ENCODE measurements at regions not wholly inside any gene's neighbourhood (a gene's known extent, or its start where the extent isn't known, plus 50 kb on each side); places are given as distances from the start of the nearest gene placed in this dataset.

GRCh38 chr10:32180390-32181280 is 124.4 kb upstream of the KIF5B start:
- Histone ChIP-seq H3K27ac (ENCODE audit: low read depth) (no peak overlapping the region), H3K4me3 (no peak overlapping the region), H3F3A (replicated peaks; ENCODE audit: low read depth) (no peaks in the 10 kb centered on the region), H3K79me2 (replicated peaks; ENCODE audit: insufficient read depth) (no peaks in the 10 kb centered on the region), H3K27me3 (ENCODE audit: insufficient read depth) (no peaks in the 10 kb centered on the region), H3K36me3 (ENCODE audit: insufficient read depth) (no peaks in the 10 kb centered on the region), H3K4me2 (no peak overlapping the region), H4K20me1 (replicated peaks; ENCODE audit: insufficient read depth) (no peaks in the 10 kb centered on the region), H3K9me2 (ENCODE audit: insufficient read depth) (no peaks in the 10 kb centered on the region), H2AFZ (no peak overlapping the region), H3K4me1 (ENCODE audit: insufficient read depth) (no peaks in the 10 kb centered on the region)
- Mint-ChIP-seq H3K27me3 (ENCODE audit: insufficient read depth, low read depth, poor library complexity) (no peaks in the 10 kb centered on the region), H3K36me3 (ENCODE audit: low read depth) (no peaks in the 10 kb centered on the region), H3K4me1 (no peaks in the 10 kb centered on the region), H3K27ac (no peak overlapping the region), H3K4me3 (no peak overlapping the region), H3K9me3 (no peaks in the 10 kb centered on the region)
- ATAC-seq = no peak
- no peak for DNase-seq (ENCODE audit: low spot score)
- TF ChIP-seq CTCF (conservative IDR thresholded peaks at IDR 0.05; ENCODE audit: low read depth in 2 of 2) (no peak), EZH2phosphoT487 (IDR thresholded peaks at IDR 0.05; ENCODE audit: unreplicated experiment) (no peak), EZH2 (IDR thresholded peaks at IDR 0.05; ENCODE audit: low read depth, unreplicated experiment) (no peak), ZNF114 (CRISPR knock-in tag; IDR thresholded peaks at IDR 0.05) (no peak), POLR2AphosphoS5 (IDR thresholded peaks at IDR 0.05; ENCODE audit: low read depth) (no peak), ZNF462 (CRISPR knock-in tag; IDR thresholded peaks at IDR 0.05) (no peak), JUNB (IDR thresholded peaks at IDR 0.05; ENCODE audit: unreplicated experiment) (no peak), ZNF331 (CRISPR knock-in tag; IDR thresholded peaks at IDR 0.05; ENCODE audit: low read depth) (no peak), REST (IDR thresholded peaks at IDR 0.05; ENCODE audit: unreplicated experiment) (no peak), ETS1 (IDR thresholded peaks at IDR 0.05) (no peak), STAT1 (IDR thresholded peaks at IDR 0.05; ENCODE audit: unreplicated experiment) (no peak), NANOG (IDR thresholded peaks at IDR 0.05; ENCODE audit: borderline replicate concordance) (no peak)
